K562 (cell line): ENCODE measurements at regions not wholly inside any gene's neighbourhood (a gene's known extent, or its start where the extent isn't known, plus 50 kb on each side); places are given as distances from the start of the nearest gene placed in this dataset.
"Not testable (repeated sequence)": the region's sequence is repeated elsewhere in the genome, so short reads cannot be mapped to it uniquely, and the experiment has no call there.

ENCODE experiments used
- ATAC-seq: fragments of 200-7000 bp; cut with Tn5 transposase; 3 replicates; pipeline ENCODE4 v1.9.1; 2020; ENCODE audit warnings: moderate library complexity
- BruUV-seq: library from RNA; stranded (reverse); fragments of 400-500 nt; replicated peaks from 2 replicates; lab custom pipeline; 2021; lab: Mats Ljungman, UMichigan
- CTCF ChIA-PET: fragments of 300-600 bp; formaldehyde crosslinking; extraction: SDS; loops from one replicate; lab custom pipeline; 2021; ENCODE audit warnings: low intra/inter-chr PET ratio; lab: Yijun Ruan, JAX
- POLR2A ChIA-PET: fragments of 300-600, 350-650 bp; sonication (Branson Sonifier 250); formaldehyde crosslinking; extraction: SDS; loops from one replicate; lab custom pipeline; 2021; ENCODE audit warnings: antibody characterized with exemption, inconsistent platforms; lab: Yijun Ruan, JAX
- DNase-seq, 4 experiments: peaks; one replicate each; pipeline versions ENCODE4 v3.0.0 to v3.0.0-alpha.2; 2011 to 2018; ENCODE audit warnings: low spot score in 3 of 4, mixed read lengths in 3 of 4; ENCODE audit errors: extremely low read depth in 1 of 4
- FAIRE-seq: peaks from 2 replicates; lab custom pipeline; 2011; peaks lifted over from hg19 to GRCh38; lab: Jason Lieb, UNC
- H2AFZ ChIP-seq: 2 replicates; pipeline ENCODE4 v1.6.0; 2011; ENCODE audit warnings: low read depth, low read length, control low read depth, inconsistent platforms
- H3K27ac ChIP-seq: fragments of 200-600 bp; 3 replicates; pipeline ENCODE4 v1.8.0; 2011; ENCODE audit warnings: low read depth, mild to moderate bottlenecking, control low read depth, inconsistent platforms, low read length, moderate library complexity, mixed read lengths; ENCODE audit errors: extremely low read depth
- H3K27me3 ChIP-seq, 2 experiments: fragments of 300-600 bp in 1 of 2; 2 replicates in 1 of 2; 3 replicates in 1 of 2; pipeline versions ENCODE4 v1.6.0 to v1.8.0; 2011; ENCODE audit warnings: inconsistent platforms in 2 of 2, low read length in 2 of 2, mild to moderate bottlenecking in 1 of 2, mixed read lengths in 1 of 2, moderate library complexity in 1 of 2; ENCODE audit not compliant: control insufficient read depth in 2 of 2, insufficient read depth in 2 of 2
- H3K36me3 ChIP-seq: fragments of 300-600 bp; 3 replicates; pipeline ENCODE4 v1.8.0; 2011; ENCODE audit warnings: mild to moderate bottlenecking, low read length, inconsistent platforms; ENCODE audit not compliant: control insufficient read depth, insufficient read depth
- H3K4me1 ChIP-seq, 2 experiments: fragments of 200-600 bp in 1 of 2; replicated peaks in 1 of 2; 2 replicates in 1 of 2; 3 replicates in 1 of 2; pipeline versions ENCODE4 v1.5.1 to v1.8.0; 2011; ENCODE audit warnings: inconsistent platforms in 2 of 2, low read length in 2 of 2, mild to moderate bottlenecking in 1 of 2, mixed read lengths in 1 of 2, moderate library complexity in 1 of 2; ENCODE audit not compliant: control insufficient read depth in 2 of 2, insufficient read depth in 2 of 2
- H3K4me2 ChIP-seq: 2 replicates; pipeline ENCODE4 v1.6.1; 2011; ENCODE audit warnings: low read length, control low read depth, inconsistent platforms, mixed read lengths; ENCODE audit not compliant: insufficient read depth
- H3K4me3 ChIP-seq: fragments of 200-600 bp; sonication (generic), shearing (Covaris generic); 2 replicates; pipeline ENCODE4 v1.5.1; 2016; ENCODE audit warnings: control low read depth, inconsistent platforms
- H3K79me2 ChIP-seq: fragments of 200-600 bp; 3 replicates; pipeline ENCODE4 v1.8.0; 2011; ENCODE audit warnings: low read length, inconsistent platforms; ENCODE audit not compliant: control insufficient read depth, insufficient read depth
- H3K9ac ChIP-seq, 2 experiments: 2 replicates each; pipeline versions ENCODE4 v1.6.0 to v1.6.1; 2011; ENCODE audit warnings: low read depth in 2 of 2, low read length in 2 of 2, control low read depth in 1 of 2, inconsistent platforms in 1 of 2, mild to moderate bottlenecking in 1 of 2, mixed read lengths in 1 of 2; ENCODE audit not compliant: insufficient read depth in 1 of 2
- H3K9me1 ChIP-seq: one replicate; pipeline ENCODE4 v1.6.0; 2011; ENCODE audit warnings: inconsistent platforms, mild to moderate bottlenecking, low read length, moderate library complexity; ENCODE audit not compliant: control insufficient read depth, insufficient read depth
- H3K9me3 ChIP-seq: replicated peaks from 2 replicates; pipeline ENCODE4 v1.5.1; 2011; ENCODE audit warnings: low read depth, low read length, inconsistent platforms; ENCODE audit not compliant: control insufficient read depth, insufficient read depth
- H4K20me1 ChIP-seq: replicated peaks from 2 replicates; pipeline ENCODE4 v1.6.1; 2011; ENCODE audit warnings: low read length, inconsistent platforms, mixed read lengths; ENCODE audit not compliant: control insufficient read depth, insufficient read depth
- ADNP ChIP-seq: fragments of 200-800 bp; sonication (Bioruptor generic); IDR thresholded peaks from 2 replicates; pipeline ENCODE4 v1.6.1; 2016; ENCODE audit warnings: missing genetic modification characterization, missing compliant biosample characterization
- CSDE1 ChIP-seq, 2 experiments: fragments of 450-650 bp; IDR thresholded peaks; 2 replicates each; pipeline ENCODE4 v1.6.1; 2016; ENCODE audit warnings: mild to moderate bottlenecking in 1 of 2
- PTBP1 ChIP-seq: fragments of 200-400 bp; formaldehyde crosslinking; IDR thresholded peaks from 2 replicates; pipeline ENCODE4 v1.6.1; 2017; ENCODE audit warnings: low read depth, low read length
- SMARCB1 ChIP-seq: IDR thresholded peaks from 2 replicates; pipeline ENCODE4 v1.6.1; 2011; ENCODE audit warnings: improper control_type of control experiment, low read depth; ENCODE audit not compliant: insufficient read length
- YBX1 ChIP-seq: fragments of 450-650 bp; IDR thresholded peaks from 2 replicates; pipeline ENCODE4 v1.7.1; 2016; ENCODE audit warnings: mild to moderate bottlenecking
- ZNF143 ChIP-seq: sonication (generic); formaldehyde crosslinking; IDR thresholded peaks from 2 replicates; pipeline ENCODE4 v1.9.0; 2022; ENCODE audit warnings: mild to moderate bottlenecking, missing genetic modification reagents
- ZNF431 ChIP-seq: sonication (generic); formaldehyde crosslinking; IDR thresholded peaks from 2 replicates; pipeline ENCODE4 v1.8.0; 2022; ENCODE audit warnings: mild to moderate bottlenecking, missing genetic modification reagents
- ZNF436 ChIP-seq: fragments of 250-450, 450-650 bp; sonication (Bioruptor Pico); formaldehyde crosslinking; IDR thresholded peaks from 2 replicates; pipeline ENCODE4 v1.7.0; 2020; ENCODE audit warnings: mild to moderate bottlenecking
- WGBS: fragments of 100-300 bp; shearing (Covaris generic); methylation state at CpG from one replicate; pipeline ENCODE4 v1.1.6; 2016; ENCODE audit warnings: low coverage, mixed read lengths; ENCODE audit not compliant: insufficient coverage; ENCODE audit errors: missing lambda C conversion rate; 5-methylcytosine and 5-hydroxymethylcytosine counted together
- in situ Hi-C: fragments of 300-500 bp; cut with MboI; formaldehyde crosslinking; loops from 4 replicates; pipeline ENCODE4 v1.15.0; 2018; ENCODE audit warnings: inconsistent platforms, mixed read lengths
- intact Hi-C: fragments of 100-400 bp; cut with micrococcal nuclease; formaldehyde crosslinking; loops from 2 replicates; pipeline ENCODE4 v1.14.2; 2022

DNA sequence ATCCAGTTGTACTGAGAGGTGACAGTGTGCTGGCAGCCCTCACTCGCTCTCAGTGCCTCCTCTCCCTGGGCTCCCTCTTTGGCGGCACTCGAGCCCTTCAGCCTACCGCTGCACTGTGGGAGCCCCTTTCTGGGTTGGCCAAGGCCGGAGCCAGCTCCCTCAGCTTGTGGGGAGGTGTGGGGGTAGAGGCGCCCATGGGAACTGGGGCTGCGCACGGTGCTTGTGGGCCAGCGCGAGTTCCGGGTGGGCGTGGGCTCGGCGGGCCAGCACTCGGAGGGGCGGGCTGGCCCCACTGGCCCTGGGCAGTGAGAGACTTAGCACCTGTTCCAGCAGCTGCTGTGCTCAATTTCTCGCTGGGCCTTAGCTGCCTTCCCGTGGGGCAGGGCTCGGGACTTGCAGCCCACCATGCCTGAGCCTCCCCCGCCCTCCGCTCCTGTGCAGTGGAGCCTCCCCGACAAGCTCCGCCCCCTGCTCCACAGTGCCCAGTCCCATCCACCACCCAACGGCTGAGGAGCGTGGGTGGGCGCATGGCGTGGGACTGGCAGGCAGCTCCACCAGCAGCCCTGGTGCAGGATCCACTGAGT lies 342.2 kb upstream of the ZNF608 start:
- Histone ChIP-seq H3K4me2 (no peak overlapping the region), H4K20me1 (no peaks in the 10 kb centered on the region), H3K79me2 (no peaks in the 10 kb centered on the region), H3K36me3 (no peaks in the 10 kb centered on the region), H3K27me3 (no peaks in the 10 kb centered on the region), H3K9me1 (no peaks in the 10 kb centered on the region), H3K4me3 (no peak overlapping the region), H2AFZ (no peak overlapping the region), H3K9me3 (no peaks in the 10 kb centered on the region), H3K9ac (no peak overlapping the region), H3K4me1 (no peaks in the 10 kb centered on the region), H3K27ac (no peak overlapping the region)
- FAIRE-seq (no peak), ATAC-seq (no peak), DNase-seq (no peak)
- ChIA-PET POLR2A (interaction anchor here (1.0 kb wide), 1 partner anchor 11 kb away, joined by 3 read pairs; no protein-coding TSS in a partner anchor), CTCF (no interaction called here)
- WGBS: 5% methylated on average over 25 of the region's 27 CpGs
- in situ Hi-C loops: no loop called here
- no TSS peak for BruUV-seq
- TF ChIP-seq YBX1: no peak
- no peak for TF ChIP-seq ADNP (tag)
- no peak for TF ChIP-seq PTBP1
- TF ChIP-seq ZNF436 (CRISPR knock-in tag): no peak
- TF ChIP-seq CSDE1 (IDR thresholded peaks at IDR 0.05): no peak
- TF ChIP-seq SMARCB1: no peak
- TF ChIP-seq ZNF431 (CRISPR knock-in tag): no peak
- TF ChIP-seq ZNF143 (CRISPR knock-in tag): no peak
- intact Hi-C loops: no loop called here

DNA sequence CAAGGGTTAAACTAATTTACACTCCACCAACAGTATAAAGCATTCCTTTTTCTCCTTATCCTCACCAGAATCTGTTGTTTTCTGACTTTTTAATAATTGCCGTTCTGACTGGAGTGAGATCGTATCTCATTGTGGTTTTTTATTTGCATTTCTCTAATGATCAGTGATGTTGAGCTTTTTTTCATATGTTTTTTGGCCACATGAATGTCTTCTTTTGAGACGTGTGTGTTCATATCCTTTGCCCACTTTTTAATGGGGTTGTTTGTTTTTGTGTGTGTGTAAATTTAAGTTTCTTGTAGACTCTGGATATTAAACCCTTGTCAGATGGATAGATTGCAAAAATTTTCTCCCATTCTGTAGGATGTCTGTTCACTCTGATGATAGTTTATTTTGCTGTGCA lies 345.7 kb upstream of the ZNF608 start:
- H3K4me3 ChIP-seq, intact Hi-C loops, POLR2A ChIA-PET, in situ Hi-C loops, H3K9me1 ChIP-seq, ATAC-seq, H3K4me2 ChIP-seq, BruUV-seq, H3K27ac ChIP-seq, H3K36me3 ChIP-seq, DNase-seq, H3K79me2 ChIP-seq, H3K4me1 ChIP-seq, H2AFZ ChIP-seq, CTCF ChIA-PET, H3K9me3 ChIP-seq, FAIRE-seq, H3K9ac ChIP-seq, H4K20me1 ChIP-seq, H3K27me3 ChIP-seq: not testable (repeated sequence)
- WGBS: 0% methylated on average over 3 of the region's 3 CpGs
